Smooth muscle cell (in vitro differentiated cells): ENCODE measurements at regions not wholly inside any gene's neighbourhood (a gene's known extent, or its start where the extent isn't known, plus 50 kb on each side); places are given as distances from the start of the nearest gene placed in this dataset.
A peak's percentile ranks its signal among the peaks of the same experiment; 100 is the strongest.

ENCODE experiments used
- DNase-seq: peaks from one replicate; lab custom pipeline; 2025; ENCODE audit not compliant: unreplicated experiment; lab: John Stamatoyannopoulos, UW
- H2AFZ ChIP-seq: fragments of 200-600 bp; sonication (generic); 2 replicates; pipeline ENCODE4 v1.6.0; 2016; ENCODE audit warnings: antibody characterized with exemption, low read depth, mild to moderate bottlenecking
- H3F3A ChIP-seq: fragments of 200-600 bp; sonication (generic); 2 replicates; pipeline ENCODE4 v1.6.0; 2017; ENCODE audit warnings: antibody characterized with exemption, low read depth
- H3K27ac ChIP-seq: fragments of 200-600 bp; sonication (generic); 2 replicates; pipeline ENCODE4 v1.5.1; 2016; ENCODE audit warnings: low read depth, mild to moderate bottlenecking
- H3K27me3 ChIP-seq: fragments of 200-600 bp; sonication (generic); 2 replicates; pipeline ENCODE4 v1.6.1; 2016; ENCODE audit warnings: low read depth, mild to moderate bottlenecking
- H3K36me3 ChIP-seq: fragments of 200-600 bp; sonication (generic); 2 replicates; pipeline ENCODE4 v1.5.1; 2016; ENCODE audit warnings: low read depth
- H3K4me1 ChIP-seq: fragments of 200-600 bp; sonication (generic); 2 replicates; pipeline ENCODE4 v1.5.1; 2016; ENCODE audit warnings: low read depth
- H3K4me2 ChIP-seq: fragments of 200-600 bp; sonication (generic); 2 replicates; pipeline ENCODE4 v1.6.0; 2016; ENCODE audit warnings: mild to moderate bottlenecking
- H3K4me3 ChIP-seq: fragments of 200-600 bp; sonication (generic); 2 replicates; pipeline ENCODE4 v1.5.1; 2016; ENCODE audit warnings: mild to moderate bottlenecking
- H3K79me2 ChIP-seq: fragments of 200-600 bp; sonication (generic); 2 replicates; pipeline ENCODE4 v1.6.0; 2016; ENCODE audit warnings: low read depth, mild to moderate bottlenecking
- H3K9ac ChIP-seq: fragments of 200-600 bp; sonication (generic); 2 replicates; pipeline ENCODE4 v1.6.0; 2016; ENCODE audit warnings: low read depth
- H3K9me3 ChIP-seq: fragments of 200-600 bp; sonication (generic); replicated peaks from 2 replicates; pipeline ENCODE4 v1.5.1; 2016; ENCODE audit warnings: low read depth
- H4K20me1 ChIP-seq: fragments of 200-600 bp; sonication (generic); 2 replicates; pipeline ENCODE4 v1.6.0; 2016; ENCODE audit warnings: low read depth
- CTCF ChIP-seq: fragments of 200-600 bp; sonication (generic); IDR thresholded peaks from 2 replicates; pipeline ENCODE4 v1.5.1; 2017; ENCODE audit warnings: borderline replicate concordance, mild to moderate bottlenecking, antibody characterized with exemption; ENCODE audit not compliant: insufficient read depth, poor library complexity, severe bottlenecking
- WGBS: methylation state at CpG from one replicate; pipeline ENCODE4 v1.1.7; 2016; ENCODE audit warnings: low lambda C conversion rate; 5-methylcytosine and 5-hydroxymethylcytosine counted together

- no peak overlapping the region for H3K9ac ChIP-seq
- H3K4me1 ChIP-seq, result no peaks in the 10 kb centered on the region
- no peaks in the 10 kb centered on the region for H3K79me2 ChIP-seq
- no peaks in the 10 kb centered on the region for H3K36me3 ChIP-seq
- H3F3A ChIP-seq, result no peaks in the 10 kb centered on the region
- no peaks in the 10 kb centered on the region for H3K27me3 ChIP-seq
- no peak for DNase-seq
- no peak for TF ChIP-seq CTCF
- no peak overlapping the region for H2AFZ ChIP-seq
- H3K27ac ChIP-seq, result no peak overlapping the region
- no peak overlapping the region for H3K4me3 ChIP-seq
- 64% methylated on average over 1 of the region's 1 CpG for WGBS
- no peaks in the 10 kb centered on the region for H4K20me1 ChIP-seq
- no peaks in the 10 kb centered on the region for H3K9me3 ChIP-seq
- H3K4me2 ChIP-seq, result no peak overlapping the region
Measured at GRCh38 chr18:28904789-28905364, 727.9 kb upstream of the CDH2 start.

- 66% methylated on average over 1 of the region's 1 CpG for WGBS
Measured at GRCh38 chr18:28903306-28903705, 726.4 kb upstream of the CDH2 start.

GRCh38 chr18:28890791-28891190 is 713.9 kb upstream of the CDH2 start:
- Histone ChIP-seq H3K27me3 (no peaks in the 10 kb centered on the region), H4K20me1 (no peaks in the 10 kb centered on the region), H3K27ac (no peak overlapping the region), H2AFZ (no peak overlapping the region), H3F3A (no peaks in the 10 kb centered on the region), H3K4me3 (no peak overlapping the region), H3K36me3 (no peaks in the 10 kb centered on the region), H3K9ac (no peak overlapping the region), H3K4me1 (no peaks in the 10 kb centered on the region), H3K9me3 (no peaks in the 10 kb centered on the region), H3K79me2 (no peaks in the 10 kb centered on the region), H3K4me2 (no peak overlapping the region)
- TF ChIP-seq CTCF, result no peak
- no peak for DNase-seq
- WGBS, result 72% methylated on average over 3 of the region's 3 CpGs

More at GRCh38 chr18:28903306-28903705, 726.4 kb upstream of the CDH2 start:
- Histone ChIP-seq H3K4me2 (no peak overlapping the region), H3K36me3 (no peaks in the 10 kb centered on the region), H3K27ac (no peak overlapping the region), H3K9ac (no peak overlapping the region), H4K20me1 (no peaks in the 10 kb centered on the region), H3K4me1 (no peaks in the 10 kb centered on the region), H3K9me3 (no peaks in the 10 kb centered on the region), H2AFZ (peak overlapping the region; percentile 9), H3F3A (no peaks in the 10 kb centered on the region), H3K4me3 (no peak overlapping the region), H3K79me2 (no peaks in the 10 kb centered on the region), H3K27me3 (no peaks in the 10 kb centered on the region)
- no peak for TF ChIP-seq CTCF
- DNase-seq, result no peak

- 88% methylated on average over 1 of the region's 1 CpG for WGBS
- Histone ChIP-seq H3K9ac (no peak overlapping the region), H3K36me3 (no peaks in the 10 kb centered on the region), H2AFZ (no peak overlapping the region), H3K9me3 (no peaks in the 10 kb centered on the region), H3K4me1 (no peaks in the 10 kb centered on the region), H3F3A (no peaks in the 10 kb centered on the region), H3K4me3 (no peak overlapping the region), H3K27me3 (no peaks in the 10 kb centered on the region), H4K20me1 (no peaks in the 10 kb centered on the region), H3K79me2 (no peaks in the 10 kb centered on the region), H3K27ac (no peak overlapping the region), H3K4me2 (no peak overlapping the region)
- no peak for DNase-seq
- no peak for TF ChIP-seq CTCF
Measured at GRCh38 chr18:28884304-28884703, 707.4 kb upstream of the CDH2 start.
